ENCODE measurements at regions not wholly inside any gene's neighbourhood (a gene's known extent, or its start where the extent isn't known, plus 50 kb on each side); places are given as distances from the start of the nearest gene placed in this dataset.

- TF ChIP-seq POLR2A (IDR thresholded peaks at IDR 0.05; ENCODE audit: low read depth, low read length) (peak; percentile 61; the same call in 1 of the 2 replicates), POLR2AphosphoS5 (IDR thresholded peaks at IDR 0.05; ENCODE audit: low read depth, low read length) (no peak; the same call in none of the 2 replicates)
Measured at GRCh38 chr14:65287264-65288131, 125.0 kb upstream of the FUT8 start.
